ENCODE measurements at regions not wholly inside any gene's neighbourhood (a gene's known extent, or its start where the extent isn't known, plus 50 kb on each side); places are given as distances from the start of the nearest gene placed in this dataset.

DNA sequence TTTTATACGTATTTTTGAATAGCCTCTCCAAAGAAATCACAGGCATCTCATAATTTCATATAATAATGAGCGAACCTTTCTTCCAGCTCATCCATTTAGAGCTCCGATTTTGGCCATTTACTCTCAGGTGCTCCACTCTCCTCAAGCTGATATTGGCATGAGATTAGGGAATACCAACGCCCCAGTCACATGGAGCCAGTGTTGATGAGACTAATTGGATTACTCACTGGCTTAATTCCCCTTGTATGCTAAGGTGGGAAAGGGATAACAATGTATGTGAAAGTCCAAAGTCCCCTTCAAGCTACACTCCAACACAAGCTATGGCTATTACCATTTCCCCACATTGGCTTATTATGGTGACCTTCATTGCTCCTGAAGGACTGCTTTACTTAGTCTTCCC is 76.6 kb upstream of the NAV3 start:
- no peak for DNase-seq
- WGBS (ENCODE audit: extremely low coverage, insufficient read length, low lambda C conversion rate): no CpG with 5 or more reads among the region's 4 CpGs
- Histone ChIP-seq H3K14ac (ENCODE audit: insufficient read depth, low read length) (no peak overlapping the region), H3K23ac (ENCODE audit: insufficient read length, low read depth, low read length) (no peak overlapping the region), H3K9ac (ENCODE audit: extremely low read depth, insufficient read length, low read length) (no peak overlapping the region), H3K18ac (ENCODE audit: insufficient read length, low read depth, low read length) (no peak overlapping the region), H2BK120ac (ENCODE audit: low read depth, low read length, poor library complexity, severe bottlenecking) (no peak overlapping the region), H3K4me1 (ENCODE audit: insufficient read depth, low read length) (no peaks in the 10 kb centered on the region), H2BK12ac (ENCODE audit: insufficient read length, low read depth, low read length) (no peak overlapping the region), H3K79me1 (ENCODE audit: insufficient read depth, low read depth, low read length, poor library complexity, severe bottlenecking) (no peaks in the 10 kb centered on the region), H3K4ac (ENCODE audit: low read depth, low read length) (no peak overlapping the region), H3K4me2 (ENCODE audit: insufficient read depth, insufficient read length, low read length) (no peak overlapping the region), H2BK5ac (ENCODE audit: insufficient read length, low read length) (no peak overlapping the region), H4K20me1 (ENCODE audit: control insufficient read depth, insufficient read depth, insufficient read length) (no peaks in the 10 kb centered on the region), H3K23me2 (ENCODE audit: insufficient read length, low read depth, low read length, poor library complexity, severe bottlenecking) (no peaks in the 10 kb centered on the region), H3K27ac (ENCODE audit: insufficient read length, low read depth, low read length) (no peak overlapping the region), H2BK20ac (ENCODE audit: low read depth, low read length, poor library complexity, severe bottlenecking) (no peak overlapping the region), H4K8ac (replicated peaks; ENCODE audit: insufficient read length, low read depth, low read length) (no peak overlapping the region), H3K79me2 (ENCODE audit: insufficient read depth, low read length) (no peaks in the 10 kb centered on the region), H2AFZ (ENCODE audit: low read length) (no peak overlapping the region), H3K9me3 (ENCODE audit: control insufficient read depth, low read depth, low read length) (no peaks in the 10 kb centered on the region), H2AK5ac (ENCODE audit: insufficient read length, low read length) (no peak overlapping the region), H4K91ac (ENCODE audit: insufficient read length, low read depth, low read length) (no peak overlapping the region), H3K56ac (ENCODE audit: insufficient read length, low read depth, low read length) (no peak overlapping the region), H4K5ac (ENCODE audit: insufficient read length, low read depth, low read length) (no peak overlapping the region), H2BK15ac (ENCODE audit: low read depth, low read length) (no peak overlapping the region), H3K27me3 (ENCODE audit: insufficient read depth, low read length) (no peaks in the 10 kb centered on the region), H3T11ph (ENCODE audit: low read length) (no peak overlapping the region)
- TF ChIP-seq, protein P1, sequence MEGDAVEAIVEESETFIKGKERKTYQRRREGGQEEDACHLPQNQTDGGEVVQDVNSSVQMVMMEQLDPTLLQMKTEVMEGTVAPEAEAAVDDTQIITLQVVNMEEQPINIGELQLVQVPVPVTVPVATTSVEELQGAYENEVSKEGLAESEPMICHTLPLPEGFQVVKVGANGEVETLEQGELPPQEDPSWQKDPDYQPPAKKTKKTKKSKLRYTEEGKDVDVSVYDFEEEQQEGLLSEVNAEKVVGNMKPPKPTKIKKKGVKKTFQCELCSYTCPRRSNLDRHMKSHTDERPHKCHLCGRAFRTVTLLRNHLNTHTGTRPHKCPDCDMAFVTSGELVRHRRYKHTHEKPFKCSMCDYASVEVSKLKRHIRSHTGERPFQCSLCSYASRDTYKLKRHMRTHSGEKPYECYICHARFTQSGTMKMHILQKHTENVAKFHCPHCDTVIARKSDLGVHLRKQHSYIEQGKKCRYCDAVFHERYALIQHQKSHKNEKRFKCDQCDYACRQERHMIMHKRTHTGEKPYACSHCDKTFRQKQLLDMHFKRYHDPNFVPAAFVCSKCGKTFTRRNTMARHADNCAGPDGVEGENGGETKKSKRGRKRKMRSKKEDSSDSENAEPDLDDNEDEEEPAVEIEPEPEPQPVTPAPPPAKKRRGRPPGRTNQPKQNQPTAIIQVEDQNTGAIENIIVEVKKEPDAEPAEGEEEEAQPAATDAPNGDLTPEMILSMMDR (conservative IDR thresholded peaks at IDR 0.05): no peak
- Mint-ChIP-seq H3K4me3 (no peak overlapping the region), H3K9me3 (no peaks in the 10 kb centered on the region; a peak in 1 of 5 replicates), H3K36me3 (ENCODE audit: insufficient read depth in 1 of 3, low read depth in 3 of 3) (no peaks in the 10 kb centered on the region), H3K27me3 (ENCODE audit: low read depth) (no peaks in the 10 kb centered on the region), H3K4me1 (peaks cover 18 to 22% of the 10 kb centered on the region in 2 experiments), H3K27ac (no peak overlapping the region)
